Lower lobe of right lung (tissue), 2 donors: ENCODE measurements at regions not wholly inside any gene's neighbourhood (a gene's known extent, or its start where the extent isn't known, plus 50 kb on each side); places are given as distances from the start of the nearest gene placed in this dataset.

Source experiments
- ATAC-seq, 2 donors: fragments of 200-7000 bp; cut with Tn5 transposase; one replicate each; pipeline ENCODE4 v1.9.1; 2020 to 2022; ENCODE audit warnings: mild to moderate bottlenecking in 2 of 2, moderate library complexity in 2 of 2
- DNase-seq: peaks from one replicate; pipeline ENCODE4 v3.0.0-alpha.2; 2020
- H3K27ac ChIP-seq: fragments of 200-600 bp; one replicate; pipeline ENCODE4 v1.8.0; 2022
- H3K27me3 ChIP-seq: fragments of 200-600 bp; one replicate; pipeline ENCODE4 v1.8.0; 2022; ENCODE audit warnings: low read depth
- H3K36me3 ChIP-seq: fragments of 200-600 bp; one replicate; pipeline ENCODE4 v1.8.0; 2022; ENCODE audit warnings: mild to moderate bottlenecking
- H3K4me1 ChIP-seq: fragments of 200-600 bp; one replicate; pipeline ENCODE4 v1.8.0; 2022
- H3K4me3 ChIP-seq: fragments of 200-600 bp; one replicate; pipeline ENCODE4 v1.8.0; 2022; ENCODE audit warnings: mild to moderate bottlenecking
- H3K9me3 ChIP-seq: fragments of 200-600 bp; one replicate; pipeline ENCODE4 v1.8.0; 2022
- CTCF ChIP-seq: fragments of 200-600 bp; IDR thresholded peaks from one replicate; pipeline ENCODE4 v1.8.0; 2022; ENCODE audit warnings: antibody characterized with exemption, mild to moderate bottlenecking
- intact Hi-C: fragments of 100-400 bp; cut with DNase I; formaldehyde crosslinking; loops from one replicate; pipeline ENCODE4 v1.11.0; 2022
- donor health status: DM: no; HTN: yes; CAD: no; lungs with severe emphysema.

GRCh38 chr17:31598921-31599571, 207.6 kb downstream of the RAB11FIP4 start:
- no peak for TF ChIP-seq CTCF
- DNase-seq (no peak), ATAC-seq (no peak)
- no peak overlapping the region for H3K4me3 ChIP-seq
- H3K27ac ChIP-seq, result no peak overlapping the region
- H3K36me3 ChIP-seq, result no peaks in the 10 kb centered on the region
- H3K9me3 ChIP-seq, result no peaks in the 10 kb centered on the region
- H3K4me1 ChIP-seq, result peaks cover 14% of the 10 kb centered on the region
- intact Hi-C loops, result no loop called here
- H3K27me3 ChIP-seq, result no peaks in the 10 kb centered on the region

GRCh38 chr17:31598399-31598782, 206.9 kb downstream of the RAB11FIP4 start:
- Histone ChIP-seq H3K4me1 (peaks cover 14% of the 10 kb centered on the region), H3K27ac (no peak overlapping the region), H3K9me3 (no peaks in the 10 kb centered on the region), H3K36me3 (no peaks in the 10 kb centered on the region), H3K4me3 (no peak overlapping the region), H3K27me3 (no peaks in the 10 kb centered on the region)
- no peak for TF ChIP-seq CTCF
- no peak for DNase-seq
- ATAC-seq, result no peak
- intact Hi-C loops, result no loop called here

GRCh38 chr17:31597646-31598398, 206.3 kb downstream of the RAB11FIP4 start:
- intact Hi-C loops, result no loop called here
- H3K4me3 ChIP-seq, result no peak overlapping the region
- no peak overlapping the region for H3K27ac ChIP-seq
- no peaks in the 10 kb centered on the region for H3K27me3 ChIP-seq
- no peaks in the 10 kb centered on the region for H3K36me3 ChIP-seq
- no peak for TF ChIP-seq CTCF
- DNase-seq (no peak), ATAC-seq (no peak)
- no peaks in the 10 kb centered on the region for H3K9me3 ChIP-seq
- peaks cover 14% of the 10 kb centered on the region for H3K4me1 ChIP-seq

GRCh38 chr17:31596382-31597323, 205.2 kb downstream of the RAB11FIP4 start:
- TF ChIP-seq CTCF, result no peak
- peak overlapping the region; percentile 49 for H3K27ac ChIP-seq
- ATAC-seq (peak; percentile 77 to 86), DNase-seq (peak; percentile 73)
- peaks cover 14% of the 10 kb centered on the region for H3K4me1 ChIP-seq
- no peaks in the 10 kb centered on the region for H3K27me3 ChIP-seq
- no peaks in the 10 kb centered on the region for H3K36me3 ChIP-seq
- no peak overlapping the region for H3K4me3 ChIP-seq
- H3K9me3 ChIP-seq, result no peaks in the 10 kb centered on the region
- intact Hi-C loops, result no loop called here

DNA sequence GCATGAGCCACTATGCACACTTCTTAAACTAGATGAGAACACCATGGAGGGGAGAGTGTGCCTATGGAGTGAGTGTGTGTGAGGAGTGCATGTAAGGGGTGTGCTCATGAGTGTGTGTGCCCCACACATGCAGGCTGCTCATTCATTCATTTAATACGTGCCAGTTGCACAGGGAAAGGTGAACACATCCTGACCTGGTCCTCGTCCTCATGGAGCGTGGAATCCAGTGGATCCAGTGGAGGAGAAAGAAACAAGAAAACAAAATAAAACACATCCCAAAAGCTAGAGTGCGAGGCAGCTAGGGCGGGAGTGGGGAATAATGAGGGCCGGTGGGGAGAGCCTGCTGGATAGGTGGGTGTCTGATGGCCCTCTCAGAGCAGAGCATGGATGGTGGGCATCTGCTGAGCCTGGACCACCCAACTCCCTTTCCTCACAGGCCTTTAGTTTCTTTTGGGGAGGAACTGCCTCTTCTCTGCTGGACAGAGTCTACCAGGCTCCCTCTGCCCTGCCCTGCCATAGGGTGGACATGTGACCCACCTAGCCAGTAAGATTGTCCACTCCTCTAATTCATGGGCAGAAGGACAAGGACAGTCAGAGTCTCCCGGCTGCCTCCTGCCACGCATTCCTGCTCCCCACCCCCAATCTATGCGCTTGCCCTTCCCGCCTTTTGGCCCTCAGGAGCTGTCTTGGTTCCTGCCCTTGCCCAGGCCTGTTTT, 204.3 kb downstream of the RAB11FIP4 start:
- intact Hi-C loops, result no loop called here
- Histone ChIP-seq H3K9me3 (no peaks in the 10 kb centered on the region), H3K27ac (peak overlapping the region; percentile 49), H3K4me1 (peaks cover 14% of the 10 kb centered on the region), H3K27me3 (no peaks in the 10 kb centered on the region), H3K4me3 (no peak overlapping the region), H3K36me3 (no peaks in the 10 kb centered on the region)
- ATAC-seq (no peak), DNase-seq (no peak)
- TF ChIP-seq CTCF, result no peak
